Activated T-helper 1 cell treated with anti-CD3 and anti-CD28 coated beads, Interleukin-2, amount 50 U/mL, for 16 hours (primary cell): ENCODE measurements at regions not wholly inside any gene's neighbourhood (a gene's known extent, or its start where the extent isn't known, plus 50 kb on each side); places are given as distances from the start of the nearest gene placed in this dataset.
"Not testable (repeated sequence)": the region's sequence is repeated elsewhere in the genome, so short reads cannot be mapped to it uniquely, and the experiment has no call there.

ENCODE experiments used
- DNase-seq, 2 donors: peaks; one replicate each; pipeline ENCODE4 v3.0.0-alpha.2; 2020; ENCODE audit warnings: low read depth in 1 of 2, low spot score in 1 of 2

GRCh38 chr17:33929181-33929724, 325.8 kb upstream of the CCL2 start:
- no peak for DNase-seq

GRCh38 chr17:33931148-33931814, 323.8 kb upstream of the CCL2 start:
- DNase-seq: not testable (repeated sequence)

- DNase-seq: no peak
Measured at GRCh38 chr17:33932996-33933395, 322.1 kb upstream of the CCL2 start.

- no peak for DNase-seq
Measured at GRCh38 chr17:33933576-33933975, 321.5 kb upstream of the CCL2 start.

- no peak for DNase-seq
Measured at GRCh38 chr17:33934696-33935095, 320.4 kb upstream of the CCL2 start.

- no peak for DNase-seq
Measured at GRCh38 chr17:33935822-33936221, 319.3 kb upstream of the CCL2 start.

- DNase-seq: no peak
Measured at GRCh38 chr17:33936764-33937163, 318.3 kb upstream of the CCL2 start.

GRCh38 chr17:33939959-33940358, 315.1 kb upstream of the CCL2 start:
- DNase-seq: no peak

GRCh38 chr17:33940769-33941370, 314.2 kb upstream of the CCL2 start:
- no peak for DNase-seq

- DNase-seq: no peak
Measured at GRCh38 chr17:33941744-33942143, 313.3 kb upstream of the CCL2 start.

- DNase-seq: no peak
Measured at GRCh38 chr17:33942414-33942813, 312.7 kb upstream of the CCL2 start.

GRCh38 chr17:33944412-33944811, 310.7 kb upstream of the CCL2 start:
- DNase-seq: no peak

GRCh38 chr17:33944826-33945225, 310.3 kb upstream of the CCL2 start:
- no peak for DNase-seq

- DNase-seq: no peak
Measured at GRCh38 chr17:33945646-33946546, 309.2 kb upstream of the CCL2 start.

GRCh38 chr17:33947762-33948161, 307.3 kb upstream of the CCL2 start:
- DNase-seq: no peak

GRCh38 chr17:33948309-33948708, 306.8 kb upstream of the CCL2 start:
- no peak for DNase-seq

- no peak for DNase-seq
Measured at GRCh38 chr17:33949100-33949499, 306.0 kb upstream of the CCL2 start.

- DNase-seq: no peak
Measured at GRCh38 chr17:33950061-33950460, 305.0 kb upstream of the CCL2 start.

GRCh38 chr17:33952425-33952824, 302.7 kb upstream of the CCL2 start:
- no peak for DNase-seq

GRCh38 chr17:33954597-33954996, 300.5 kb upstream of the CCL2 start:
- no peak for DNase-seq

- no peak for DNase-seq
Measured at GRCh38 chr17:33955461-33955860, 299.6 kb upstream of the CCL2 start.

GRCh38 chr17:33959098-33959497, 296.0 kb upstream of the CCL2 start:
- DNase-seq: not testable (repeated sequence)
